PC-3 (cell line): ENCODE measurements at regions not wholly inside any gene's neighbourhood (a gene's known extent, or its start where the extent isn't known, plus 50 kb on each side); places are given as distances from the start of the nearest gene placed in this dataset.

Experiments used
- CTCF ChIP-seq: fragments of 300-600 bp; sonication (generic); conservative IDR thresholded peaks from 2 replicates; pipeline ENCODE4 v1.5.1; 2017; ENCODE audit warnings: antibody characterized with exemption, low read depth, mild to moderate bottlenecking, low read length
- EZH2 ChIP-seq: fragments of 300-600 bp; sonication (generic); IDR thresholded peaks from one replicate; pipeline ENCODE4 v1.6.1; 2017; ENCODE audit warnings: antibody characterized with exemption, mild to moderate bottlenecking, low read length; ENCODE audit not compliant: unreplicated experiment

GRCh38 chr7:28304290-28304689, 108.0 kb upstream of the CREB5 start:
- TF ChIP-seq CTCF (no peak), EZH2 (no peak)
